ENCODE measurements at regions not wholly inside any gene's neighbourhood (a gene's known extent, or its start where the extent isn't known, plus 50 kb on each side); places are given as distances from the start of the nearest gene placed in this dataset.

DNA sequence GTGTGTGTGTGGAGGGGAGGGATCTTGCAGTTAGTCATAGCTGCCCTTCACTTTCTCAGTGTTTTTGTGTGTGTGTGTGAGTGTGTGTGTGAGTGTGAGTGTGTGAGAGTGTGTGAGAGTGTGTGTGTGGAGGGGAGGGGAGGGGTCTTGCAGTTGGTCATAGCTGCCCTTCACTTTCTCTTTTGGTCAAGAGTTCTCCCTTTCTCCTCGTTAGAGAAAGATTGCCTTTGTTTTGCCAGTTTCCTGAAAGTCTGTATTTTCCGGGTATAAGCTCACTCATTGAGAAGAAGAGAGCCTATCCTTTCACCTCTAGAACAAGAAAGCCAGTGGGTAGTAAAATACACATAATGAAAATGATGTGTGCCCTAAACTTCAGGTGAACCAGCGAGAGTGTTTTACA lies 75.2 kb upstream of the ENPP6 start:
- H3K4me3 ChIP-seq (ENCODE audit: low read depth, poor library complexity, severe bottlenecking), result no peak overlapping the region
- intact Hi-C loops (cut with DNase I; ENCODE audit: low total_unique reads), result no loop called here
- 68 to 70% methylated on average over 3 of the region's 3 CpGs for WGBS, 2 donors

DNA sequence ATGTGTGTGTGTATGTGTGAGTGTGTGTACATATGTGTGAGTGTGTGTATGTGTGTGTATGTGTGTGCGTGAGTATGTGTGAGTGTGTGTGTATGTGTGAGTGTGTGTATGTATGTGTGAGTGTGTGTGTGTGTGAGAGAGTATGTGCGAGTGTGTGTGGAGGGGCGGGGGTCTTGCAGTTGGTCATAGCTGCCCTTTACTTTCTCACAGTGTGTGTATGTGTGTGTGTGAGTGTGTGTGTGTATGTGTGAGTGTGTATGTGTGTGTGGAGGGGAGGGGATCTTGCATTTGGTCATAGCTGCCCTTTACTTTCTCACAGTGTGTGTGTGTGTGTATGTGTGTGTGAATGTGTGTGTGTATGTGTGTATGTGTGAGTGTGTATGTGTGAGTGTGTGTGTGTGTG lies 74.8 kb upstream of the ENPP6 start:
- intact Hi-C loops (cut with DNase I; ENCODE audit: low total_unique reads), result no loop called here
- no peak overlapping the region for H3K4me3 ChIP-seq (ENCODE audit: low read depth, poor library complexity, severe bottlenecking)
- no peak for TF ChIP-seq POLR2A (IDR thresholded peaks at IDR 0.05)
- TF ChIP-seq, protein P1, sequence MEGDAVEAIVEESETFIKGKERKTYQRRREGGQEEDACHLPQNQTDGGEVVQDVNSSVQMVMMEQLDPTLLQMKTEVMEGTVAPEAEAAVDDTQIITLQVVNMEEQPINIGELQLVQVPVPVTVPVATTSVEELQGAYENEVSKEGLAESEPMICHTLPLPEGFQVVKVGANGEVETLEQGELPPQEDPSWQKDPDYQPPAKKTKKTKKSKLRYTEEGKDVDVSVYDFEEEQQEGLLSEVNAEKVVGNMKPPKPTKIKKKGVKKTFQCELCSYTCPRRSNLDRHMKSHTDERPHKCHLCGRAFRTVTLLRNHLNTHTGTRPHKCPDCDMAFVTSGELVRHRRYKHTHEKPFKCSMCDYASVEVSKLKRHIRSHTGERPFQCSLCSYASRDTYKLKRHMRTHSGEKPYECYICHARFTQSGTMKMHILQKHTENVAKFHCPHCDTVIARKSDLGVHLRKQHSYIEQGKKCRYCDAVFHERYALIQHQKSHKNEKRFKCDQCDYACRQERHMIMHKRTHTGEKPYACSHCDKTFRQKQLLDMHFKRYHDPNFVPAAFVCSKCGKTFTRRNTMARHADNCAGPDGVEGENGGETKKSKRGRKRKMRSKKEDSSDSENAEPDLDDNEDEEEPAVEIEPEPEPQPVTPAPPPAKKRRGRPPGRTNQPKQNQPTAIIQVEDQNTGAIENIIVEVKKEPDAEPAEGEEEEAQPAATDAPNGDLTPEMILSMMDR (IDR thresholded peaks at IDR 0.05), result no peak
- no peak for DNase-seq (ENCODE audit: low spot score in 2 of 2)
- WGBS, 2 donors, result 91 to 97% methylated on average over 3 of the region's 3 CpGs

More for the DNA sequence above, 75.2 kb upstream of the ENPP6 start:
- TF ChIP-seq POLR2A (IDR thresholded peaks at IDR 0.05), result no peak
- TF ChIP-seq, protein P1 (IDR thresholded peaks at IDR 0.05), result no peak
- no peak for DNase-seq (ENCODE audit: low spot score in 2 of 2)

DNA sequence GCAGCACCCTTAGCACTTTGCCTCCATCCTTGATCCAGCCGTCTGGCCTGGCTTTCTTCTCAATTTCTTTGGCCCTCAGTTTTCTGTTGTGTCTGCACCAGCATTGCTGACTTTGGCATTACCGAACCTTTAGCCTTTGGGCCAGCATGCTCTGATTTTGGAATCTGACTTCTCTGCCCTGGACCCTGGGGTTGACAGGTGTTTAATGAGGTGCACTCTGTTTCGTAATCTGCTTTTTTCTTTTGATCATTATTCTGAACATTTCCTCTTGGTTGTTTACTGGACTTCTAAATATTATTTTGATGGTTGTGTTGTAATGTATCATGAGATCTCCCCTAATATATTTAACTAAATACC lies 71.5 kb upstream of the ENPP6 start:
- intact Hi-C loops (cut with DNase I; ENCODE audit: low total_unique reads), result no loop called here
- 80 to 90% methylated on average over 3 of the region's 3 CpGs for WGBS, 2 donors
- TF ChIP-seq, protein P1 (IDR thresholded peaks at IDR 0.05), result no peak
- no peak for TF ChIP-seq POLR2A (IDR thresholded peaks at IDR 0.05)
- no peak overlapping the region for H3K4me3 ChIP-seq (ENCODE audit: low read depth, poor library complexity, severe bottlenecking)
- DNase-seq (ENCODE audit: low spot score in 2 of 2), result no peak

DNA sequence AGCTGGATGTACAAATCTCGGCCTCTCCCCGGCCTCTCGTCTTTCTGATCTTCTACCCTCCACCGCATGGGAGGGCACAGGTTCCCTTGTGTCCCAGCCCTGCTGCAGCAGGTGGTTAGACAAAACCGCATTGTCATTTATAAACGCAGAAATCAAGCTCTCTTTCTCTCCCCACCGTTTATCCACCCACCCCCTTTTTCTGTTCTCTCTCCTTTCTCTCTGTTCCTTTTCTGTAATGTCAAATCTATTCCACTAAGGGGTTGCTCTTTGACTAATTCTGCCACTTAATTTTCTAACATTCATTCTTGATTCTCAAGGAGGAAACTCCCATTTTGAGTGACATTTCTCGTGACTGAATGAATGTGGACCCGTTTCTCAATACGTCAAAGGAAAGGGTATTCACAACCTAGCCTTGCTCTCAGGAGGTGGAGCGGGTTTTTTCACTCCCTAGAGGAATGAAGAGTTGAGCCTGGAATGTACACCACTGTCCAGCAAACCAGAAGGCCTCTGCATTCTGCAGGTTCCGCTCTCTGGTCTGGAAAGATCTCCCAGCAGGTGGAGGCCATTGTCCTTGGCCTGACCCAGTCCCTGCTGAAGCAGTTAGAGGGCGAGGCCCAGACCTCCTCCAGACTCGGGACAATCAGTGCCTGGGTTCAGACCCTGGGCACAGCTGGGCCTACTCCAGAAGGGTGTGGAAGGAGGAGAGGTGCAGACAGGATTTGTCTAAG lies 70.9 kb upstream of the ENPP6 start:
- H3K4me3 ChIP-seq (ENCODE audit: low read depth, poor library complexity, severe bottlenecking), result no peak overlapping the region
- no peak for DNase-seq (ENCODE audit: low spot score in 2 of 2)
- WGBS, 2 donors, result 64 to 66% methylated on average over 13 to 14 of the region's 14 CpGs
- intact Hi-C loops (cut with DNase I; ENCODE audit: low total_unique reads), result no loop called here
- TF ChIP-seq POLR2A (IDR thresholded peaks at IDR 0.05), result no peak
- TF ChIP-seq, protein P1 (IDR thresholded peaks at IDR 0.05), result no peak

DNA sequence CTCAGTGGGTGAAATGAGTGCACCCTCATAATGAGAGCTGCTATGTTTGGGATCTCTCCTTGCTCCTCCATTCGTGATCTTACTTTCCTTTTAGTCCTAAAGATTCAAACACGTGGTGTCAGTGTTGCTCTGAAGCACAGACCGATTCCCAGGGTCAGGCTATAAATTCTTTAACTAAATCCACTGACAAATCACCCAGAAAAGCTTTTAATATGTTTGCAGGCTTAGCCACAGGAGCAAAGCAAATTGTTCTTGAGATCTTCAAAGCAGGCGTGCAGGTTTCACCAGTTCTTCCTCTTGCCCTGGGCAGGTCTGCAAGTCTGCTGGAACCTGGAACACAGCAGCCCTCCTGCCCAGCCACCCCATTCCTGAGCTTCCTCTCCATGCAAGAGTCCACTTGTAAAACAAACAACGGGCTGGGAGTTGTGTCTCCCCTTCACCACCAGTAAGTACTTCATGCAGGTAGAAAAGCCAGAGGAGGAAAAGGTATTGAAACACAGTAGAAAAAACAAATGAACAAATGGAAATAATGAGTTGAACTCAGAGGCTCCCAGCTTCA lies 70.1 kb upstream of the ENPP6 start:
- TF ChIP-seq POLR2A (IDR thresholded peaks at IDR 0.05), result no peak
- TF ChIP-seq, protein P1 (IDR thresholded peaks at IDR 0.05), result no peak
- WGBS, 2 donors, result 15 to 22% methylated on average over 5 of the region's 5 CpGs
- no peak for DNase-seq (ENCODE audit: low spot score in 2 of 2)
- H3K4me3 ChIP-seq (ENCODE audit: low read depth, poor library complexity, severe bottlenecking), result no peak overlapping the region
- intact Hi-C loops (cut with DNase I; ENCODE audit: low total_unique reads), result no loop called here

DNA sequence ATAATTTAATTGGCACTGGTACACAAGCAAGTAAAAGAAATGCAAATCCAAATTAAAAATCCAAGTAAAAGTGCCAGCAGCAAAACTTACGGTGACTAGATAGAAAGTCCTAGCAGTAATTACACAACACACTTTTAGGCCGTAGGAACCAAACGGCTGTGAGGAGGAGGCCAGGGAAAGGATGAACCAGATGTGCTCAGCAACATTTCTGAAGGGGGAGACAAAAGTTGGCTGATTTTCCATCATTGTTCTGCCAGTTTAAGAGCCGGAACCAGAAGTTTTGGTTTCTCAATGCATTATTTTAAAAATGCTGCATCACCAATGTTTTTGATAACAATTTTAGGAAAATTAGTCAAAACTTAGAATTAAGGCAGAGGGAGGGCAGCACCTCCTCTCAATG lies 68.7 kb upstream of the ENPP6 start:
- no peak for TF ChIP-seq POLR2A (IDR thresholded peaks at IDR 0.05)
- TF ChIP-seq, protein P1 (IDR thresholded peaks at IDR 0.05), result no peak
- H3K4me3 ChIP-seq (ENCODE audit: low read depth, poor library complexity, severe bottlenecking), result no peak overlapping the region
- DNase-seq (ENCODE audit: low spot score in 2 of 2), result no peak
- intact Hi-C loops (cut with DNase I; ENCODE audit: low total_unique reads), result no loop called here
- 28 to 38% methylated on average over 4 of the region's 4 CpGs for WGBS, 2 donors
